ENCODE measurements at regions not wholly inside any gene's neighbourhood (a gene's known extent, or its start where the extent isn't known, plus 50 kb on each side); places are given as distances from the start of the nearest gene placed in this dataset.
"Not testable (repeated sequence)": the region's sequence is repeated elsewhere in the genome, so short reads cannot be mapped to it uniquely, and the experiment has no call there.

DNA sequence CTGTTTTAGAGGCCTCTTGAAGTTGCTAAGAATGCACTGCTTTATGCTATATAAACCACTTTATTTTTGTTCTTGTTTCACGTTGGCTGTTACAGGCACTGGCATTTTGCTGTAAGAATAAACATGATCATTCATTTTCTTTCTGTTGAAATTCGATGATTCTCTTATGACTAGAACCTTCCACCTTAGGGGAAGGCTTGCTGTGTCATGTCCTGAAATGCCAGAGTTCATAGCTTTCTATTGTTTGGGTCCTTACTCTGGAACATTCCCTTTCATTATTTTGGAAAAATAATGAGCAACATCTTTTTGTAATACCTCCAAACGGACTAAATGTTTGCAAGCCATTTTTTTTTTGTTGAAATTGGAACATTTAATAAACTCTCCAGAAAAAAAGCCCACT, 495.1 kb upstream of the POT1 start:
- Mint-ChIP-seq H3K27ac (ENCODE audit: unreplicated experiment) (no peak overlapping the region), H3K27me3 (ENCODE audit: low read depth, unreplicated experiment) (no peaks in the 10 kb centered on the region), H3K9me3 (ENCODE audit: unreplicated experiment) (no peaks in the 10 kb centered on the region), H3K4me1 (ENCODE audit: low read depth, unreplicated experiment) (no peaks in the 10 kb centered on the region), H3K36me3 (ENCODE audit: low read depth, unreplicated experiment) (no peaks in the 10 kb centered on the region), H3K4me3 (ENCODE audit: unreplicated experiment) (no peak overlapping the region)
- no peak overlapping the region for H3K9ac ChIP-seq (ENCODE audit: low read length)
- H3K9me3 ChIP-seq (ENCODE audit: insufficient read depth, low read depth, low read length) = no peaks in the 10 kb centered on the region
- no peak overlapping the region for H3K4me3 ChIP-seq (ENCODE audit: insufficient read depth, low read depth, low read length)
- DNase-seq (ENCODE audit: low read depth) (no peak), FAIRE-seq (no peak)
- no peaks in the 10 kb centered on the region for H4K20me1 ChIP-seq (ENCODE audit: insufficient read depth, low read length)
- no peaks in the 10 kb centered on the region for H3K27me3 ChIP-seq (ENCODE audit: insufficient read depth, low read length)
- H3K79me2 ChIP-seq (ENCODE audit: insufficient read depth, low read length) = no peaks in the 10 kb centered on the region
- no peaks in the 10 kb centered on the region for H3K4me1 ChIP-seq (ENCODE audit: insufficient read depth, low read length)
- no peak overlapping the region for H3K27ac ChIP-seq (ENCODE audit: low read depth, low read length)
- H3K36me3 ChIP-seq (ENCODE audit: insufficient read depth, low read length) = no peaks in the 10 kb centered on the region
- TF ChIP-seq, protein P1, sequence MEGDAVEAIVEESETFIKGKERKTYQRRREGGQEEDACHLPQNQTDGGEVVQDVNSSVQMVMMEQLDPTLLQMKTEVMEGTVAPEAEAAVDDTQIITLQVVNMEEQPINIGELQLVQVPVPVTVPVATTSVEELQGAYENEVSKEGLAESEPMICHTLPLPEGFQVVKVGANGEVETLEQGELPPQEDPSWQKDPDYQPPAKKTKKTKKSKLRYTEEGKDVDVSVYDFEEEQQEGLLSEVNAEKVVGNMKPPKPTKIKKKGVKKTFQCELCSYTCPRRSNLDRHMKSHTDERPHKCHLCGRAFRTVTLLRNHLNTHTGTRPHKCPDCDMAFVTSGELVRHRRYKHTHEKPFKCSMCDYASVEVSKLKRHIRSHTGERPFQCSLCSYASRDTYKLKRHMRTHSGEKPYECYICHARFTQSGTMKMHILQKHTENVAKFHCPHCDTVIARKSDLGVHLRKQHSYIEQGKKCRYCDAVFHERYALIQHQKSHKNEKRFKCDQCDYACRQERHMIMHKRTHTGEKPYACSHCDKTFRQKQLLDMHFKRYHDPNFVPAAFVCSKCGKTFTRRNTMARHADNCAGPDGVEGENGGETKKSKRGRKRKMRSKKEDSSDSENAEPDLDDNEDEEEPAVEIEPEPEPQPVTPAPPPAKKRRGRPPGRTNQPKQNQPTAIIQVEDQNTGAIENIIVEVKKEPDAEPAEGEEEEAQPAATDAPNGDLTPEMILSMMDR (IDR thresholded peaks at IDR 0.05; ENCODE audit: insufficient read depth, low read depth, low read length) = no peak
- TF ChIP-seq EZH2 (IDR thresholded peaks at IDR 0.05; ENCODE audit: insufficient read depth, low read length) = no peak
- H3K4me2 ChIP-seq (ENCODE audit: low read length) = no peak overlapping the region
- no peak overlapping the region for H2AFZ ChIP-seq (ENCODE audit: low read depth, low read length)

DNA sequence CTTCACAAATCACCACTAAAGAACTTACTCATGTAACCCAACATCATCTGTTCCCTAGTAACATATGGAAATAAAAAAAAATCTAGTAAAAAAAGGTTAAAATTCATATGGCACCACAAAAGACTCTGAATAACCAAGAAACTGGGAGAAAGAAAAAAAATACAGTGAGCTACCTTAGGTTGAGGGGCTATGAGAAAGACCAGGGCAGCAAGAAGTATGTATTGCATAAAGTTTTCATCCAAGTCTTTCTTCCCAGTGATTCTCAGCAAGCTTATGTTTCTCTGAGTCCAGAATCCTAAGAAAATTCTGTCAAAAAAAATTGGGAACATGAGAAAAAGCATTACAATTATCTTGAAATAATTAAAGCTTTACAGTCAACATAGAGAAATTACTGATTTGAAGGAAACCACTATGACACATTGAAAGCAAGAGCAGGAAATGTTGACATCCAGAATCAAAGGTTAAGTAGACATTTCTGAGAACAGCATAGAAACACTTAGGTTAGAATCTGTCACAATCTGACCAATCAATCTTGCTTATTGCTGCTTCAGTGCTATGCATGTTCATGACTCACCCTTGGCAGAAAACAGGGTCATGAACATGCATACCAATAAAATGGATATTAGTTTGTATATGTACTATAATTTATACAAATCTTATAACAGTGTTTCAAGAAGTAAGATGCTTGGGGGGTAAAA, 494.0 kb upstream of the POT1 start:
- Mint-ChIP-seq H3K4me3 (ENCODE audit: unreplicated experiment) (no peak overlapping the region), H3K9me3 (ENCODE audit: unreplicated experiment) (no peaks in the 10 kb centered on the region), H3K27ac (ENCODE audit: unreplicated experiment) (no peak overlapping the region), H3K27me3 (ENCODE audit: low read depth, unreplicated experiment) (no peaks in the 10 kb centered on the region), H3K36me3 (ENCODE audit: low read depth, unreplicated experiment) (no peaks in the 10 kb centered on the region), H3K4me1 (ENCODE audit: low read depth, unreplicated experiment) (no peaks in the 10 kb centered on the region)
- H3K4me3 ChIP-seq (ENCODE audit: insufficient read depth, low read depth, low read length) = no peak overlapping the region
- no peaks in the 10 kb centered on the region for H3K27me3 ChIP-seq (ENCODE audit: insufficient read depth, low read length)
- H3K9me3 ChIP-seq (ENCODE audit: insufficient read depth, low read depth, low read length) = no peaks in the 10 kb centered on the region
- no peaks in the 10 kb centered on the region for H3K79me2 ChIP-seq (ENCODE audit: insufficient read depth, low read length)
- H3K27ac ChIP-seq (ENCODE audit: low read depth, low read length) = no peak overlapping the region
- no peak overlapping the region for H3K9ac ChIP-seq (ENCODE audit: low read length)
- H4K20me1 ChIP-seq (ENCODE audit: insufficient read depth, low read length) = no peaks in the 10 kb centered on the region
- H3K36me3 ChIP-seq (ENCODE audit: insufficient read depth, low read length) = no peaks in the 10 kb centered on the region
- H2AFZ ChIP-seq (ENCODE audit: low read depth, low read length) = no peak overlapping the region
- FAIRE-seq (no peak), DNase-seq (ENCODE audit: low read depth) (peak; percentile 47)
- no peak overlapping the region for H3K4me2 ChIP-seq (ENCODE audit: low read length)
- TF ChIP-seq, protein P1 (IDR thresholded peaks at IDR 0.05; ENCODE audit: insufficient read depth, low read depth, low read length) = no peak
- no peak for TF ChIP-seq EZH2 (IDR thresholded peaks at IDR 0.05; ENCODE audit: insufficient read depth, low read length)
- H3K4me1 ChIP-seq (ENCODE audit: insufficient read depth, low read length) = no peaks in the 10 kb centered on the region

DNA sequence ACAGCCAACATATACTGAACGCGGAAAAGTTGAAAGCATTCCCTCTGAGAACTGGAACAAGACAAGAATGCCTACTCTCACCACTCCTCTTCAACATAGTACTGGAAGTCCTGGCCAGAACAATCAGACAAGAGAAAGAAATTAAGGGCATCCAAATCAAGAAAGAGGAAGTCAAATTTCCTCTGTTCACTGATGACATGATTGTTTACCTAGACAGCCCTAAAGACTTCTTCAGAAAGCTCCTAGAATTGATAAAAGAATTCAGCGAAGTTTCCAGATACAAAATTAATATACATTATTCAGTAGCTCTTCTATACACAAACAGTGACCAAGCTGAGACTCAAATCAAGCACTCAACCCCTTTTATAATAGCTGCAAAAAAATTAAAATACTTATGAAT, 491.8 kb upstream of the POT1 start:
- H3K4me3 Mint-ChIP-seq (ENCODE audit: unreplicated experiment); H3K36me3 Mint-ChIP-seq (ENCODE audit: low read depth, unreplicated experiment); H3K9me3 Mint-ChIP-seq (ENCODE audit: unreplicated experiment); H2AFZ ChIP-seq (ENCODE audit: low read depth, low read length); H3K4me2 ChIP-seq (ENCODE audit: low read length); DNase-seq (ENCODE audit: low read depth); H3K4me3 ChIP-seq (ENCODE audit: insufficient read depth, low read depth, low read length); FAIRE-seq; H3K79me2 ChIP-seq (ENCODE audit: insufficient read depth, low read length); H3K27ac Mint-ChIP-seq (ENCODE audit: unreplicated experiment); H3K27me3 Mint-ChIP-seq (ENCODE audit: low read depth, unreplicated experiment); H3K9me3 ChIP-seq (ENCODE audit: insufficient read depth, low read depth, low read length); H3K27me3 ChIP-seq (ENCODE audit: insufficient read depth, low read length); H4K20me1 ChIP-seq (ENCODE audit: insufficient read depth, low read length); H3K4me1 Mint-ChIP-seq (ENCODE audit: low read depth, unreplicated experiment); H3K36me3 ChIP-seq (ENCODE audit: insufficient read depth, low read length); H3K4me1 ChIP-seq (ENCODE audit: insufficient read depth, low read length); H3K27ac ChIP-seq (ENCODE audit: low read depth, low read length); H3K9ac ChIP-seq (ENCODE audit: low read length): not testable (repeated sequence)

Measured in astrocyte (in vitro differentiated cells and primary cell).